ENCODE measurements at regions not wholly inside any gene's neighbourhood (a gene's known extent, or its start where the extent isn't known, plus 50 kb on each side); places are given as distances from the start of the nearest gene placed in this dataset.

- DNase-seq (ENCODE audit: low read depth) = no peak
These were observed 723.1 kb downstream of the TMEM182 start for GRCh38 chr2:103484906-103485305.

DNA sequence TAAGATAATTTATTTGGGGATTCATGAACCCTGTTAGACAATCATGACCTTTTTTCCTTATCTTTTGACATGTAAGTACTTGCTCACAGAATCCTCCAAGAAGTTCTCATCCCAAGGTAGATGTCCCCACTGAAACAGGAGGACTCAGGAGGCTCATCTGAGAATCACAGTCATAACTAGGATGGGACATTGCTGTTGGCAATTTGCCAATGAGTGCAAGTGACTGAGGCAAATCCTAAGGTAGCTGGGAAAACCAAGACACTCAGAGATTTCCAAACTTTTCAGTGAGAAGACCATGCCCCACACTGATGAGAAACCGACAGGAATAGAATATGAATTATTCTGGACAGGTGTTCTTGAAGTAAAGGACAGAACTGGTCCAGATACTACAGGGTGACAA, 735.0 kb downstream of the TMEM182 start:
- DNase-seq (ENCODE audit: low read depth) = no peak

DNA sequence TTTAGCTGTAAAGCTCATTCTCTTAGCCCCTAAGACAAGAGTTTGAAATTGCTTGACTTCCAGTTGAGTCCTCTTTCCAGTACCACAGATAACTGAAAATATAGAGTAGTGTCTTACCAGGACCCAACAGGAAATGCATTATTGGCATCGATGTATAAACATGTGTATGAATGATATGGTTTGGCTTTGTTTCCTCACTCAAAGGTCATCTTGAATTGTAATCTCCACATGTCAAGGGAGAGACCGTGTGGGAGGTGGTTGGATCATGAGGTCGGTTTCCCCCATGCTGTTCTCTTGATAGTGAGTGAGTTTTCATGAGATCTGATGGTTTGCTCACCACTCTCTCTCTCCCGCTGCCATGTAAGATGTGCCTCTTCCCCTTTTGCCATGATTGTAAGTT, 745.0 kb downstream of the TMEM182 start:
- no peak for DNase-seq (ENCODE audit: low read depth)

DNA sequence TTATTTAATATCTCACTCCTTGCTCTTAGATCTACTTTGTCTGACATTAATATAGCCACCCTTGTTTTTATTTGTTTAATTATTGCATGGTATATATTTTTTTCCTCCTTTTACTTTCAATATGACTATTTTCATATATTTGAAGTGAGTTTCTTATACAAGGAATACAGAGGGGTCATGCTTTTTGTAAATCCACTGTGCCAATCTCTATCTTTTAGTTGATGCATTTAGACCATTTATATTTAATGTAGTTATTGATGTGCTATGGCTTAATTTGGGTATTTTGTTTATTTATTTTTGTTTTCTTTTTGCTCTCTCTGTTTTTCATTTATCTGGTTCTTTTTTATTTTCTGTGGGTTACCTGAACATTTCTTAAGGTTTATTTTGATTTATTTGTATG, 750.6 kb downstream of the TMEM182 start:
- no peak for DNase-seq (ENCODE audit: low read depth)

- no peak for DNase-seq (ENCODE audit: low read depth)
These were observed 758.7 kb downstream of the TMEM182 start for GRCh38 chr2:103520547-103520946.

DNA sequence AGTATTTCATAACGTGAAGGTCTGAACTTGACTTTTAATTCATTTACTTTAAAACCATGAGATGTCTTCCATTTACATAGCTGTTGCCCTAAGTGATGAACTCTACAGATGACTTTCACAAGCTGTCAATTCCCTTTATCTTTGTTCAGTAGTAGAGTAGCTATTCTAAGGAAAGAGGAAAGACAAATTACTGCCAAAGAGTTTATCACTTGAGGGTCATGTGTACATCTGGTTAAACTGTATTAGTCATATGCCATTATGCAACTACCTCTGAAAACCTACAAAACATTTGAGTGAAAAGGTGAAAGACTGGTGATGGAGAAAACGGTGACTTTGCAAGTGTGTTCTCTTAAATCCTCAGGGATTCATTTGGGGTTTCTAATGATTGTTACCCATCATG, 763.9 kb downstream of the TMEM182 start:
- DNase-seq (ENCODE audit: low read depth) = no peak

DNA sequence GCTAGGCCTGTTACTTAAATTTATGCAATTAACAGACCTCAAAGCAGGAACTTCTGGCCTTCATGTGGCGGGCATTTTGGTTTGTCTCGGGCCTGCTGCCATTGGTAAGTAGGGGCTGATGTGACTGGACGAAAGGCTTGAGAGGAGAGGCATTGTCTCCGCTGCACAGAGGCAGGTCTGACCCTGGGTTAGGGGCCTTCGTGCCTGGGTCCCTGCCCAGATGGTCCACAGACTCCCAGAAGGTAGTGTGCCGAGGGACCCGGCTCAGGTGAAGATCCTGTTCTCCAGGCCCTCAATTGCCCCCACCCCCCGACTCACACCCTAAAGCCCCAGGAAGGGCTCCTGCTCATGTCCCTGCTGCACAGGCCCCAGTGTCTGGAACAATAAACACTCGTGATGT, 764.9 kb downstream of the TMEM182 start:
- DNase-seq (ENCODE audit: low read depth) = no peak

DNA sequence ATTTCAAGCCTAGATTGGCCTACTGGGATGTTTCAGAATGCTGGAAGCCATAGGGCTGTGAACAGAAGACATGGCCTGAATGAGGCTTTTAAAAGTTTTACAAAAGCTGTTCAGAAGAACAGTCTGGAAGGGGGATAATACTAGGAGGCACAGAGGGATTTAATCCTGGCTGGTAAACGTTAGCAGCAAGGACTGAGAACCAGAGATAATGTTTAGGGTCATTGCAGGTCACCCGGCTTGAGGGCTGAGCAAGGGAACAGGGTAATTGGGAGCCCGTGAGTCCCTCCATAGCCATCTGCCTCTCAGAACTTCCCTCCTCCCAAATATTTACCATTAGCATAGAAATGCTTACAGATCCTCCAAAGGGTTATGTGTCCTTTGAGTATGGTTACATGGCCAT, 765.4 kb downstream of the TMEM182 start:
- no peak for DNase-seq (ENCODE audit: low read depth)

DNA sequence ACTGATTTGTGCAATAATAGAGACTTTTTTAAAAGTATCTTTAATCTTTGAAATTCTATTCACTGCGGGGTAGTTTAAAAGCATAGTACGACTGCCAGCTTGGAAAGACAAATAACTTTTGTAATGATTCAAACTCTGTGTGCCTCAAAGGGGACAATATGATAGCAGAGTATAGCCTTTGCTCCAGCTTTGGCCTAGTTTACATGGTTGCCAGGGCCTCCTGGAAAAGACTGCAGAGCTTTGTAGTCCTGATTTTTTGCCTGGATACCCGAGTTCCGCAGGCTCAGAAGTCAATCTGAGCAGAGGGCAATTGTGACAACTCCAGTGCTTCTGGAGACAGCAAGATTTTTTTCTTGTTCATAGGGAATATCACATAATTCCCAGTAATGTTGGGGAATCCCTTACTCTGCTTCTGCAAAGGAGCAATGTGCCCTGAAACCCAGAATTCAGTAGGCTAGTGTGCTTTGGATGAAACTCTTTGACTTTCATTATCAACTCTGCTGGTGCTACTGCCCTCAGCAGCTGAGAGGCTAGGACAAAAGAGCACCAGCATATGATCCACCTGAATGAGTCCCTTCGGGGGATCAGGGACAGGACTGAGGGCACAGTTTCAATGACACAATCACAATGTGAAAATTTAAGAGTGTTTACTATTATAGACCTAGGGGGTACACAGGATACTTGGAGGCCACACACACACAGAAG, 768.1 kb downstream of the TMEM182 start:
- DNase-seq (ENCODE audit: low read depth) = no peak

- no peak for DNase-seq (ENCODE audit: low read depth)
These were observed 790.9 kb downstream of the TMEM182 start for GRCh38 chr2:103552775-103553174.

DNA sequence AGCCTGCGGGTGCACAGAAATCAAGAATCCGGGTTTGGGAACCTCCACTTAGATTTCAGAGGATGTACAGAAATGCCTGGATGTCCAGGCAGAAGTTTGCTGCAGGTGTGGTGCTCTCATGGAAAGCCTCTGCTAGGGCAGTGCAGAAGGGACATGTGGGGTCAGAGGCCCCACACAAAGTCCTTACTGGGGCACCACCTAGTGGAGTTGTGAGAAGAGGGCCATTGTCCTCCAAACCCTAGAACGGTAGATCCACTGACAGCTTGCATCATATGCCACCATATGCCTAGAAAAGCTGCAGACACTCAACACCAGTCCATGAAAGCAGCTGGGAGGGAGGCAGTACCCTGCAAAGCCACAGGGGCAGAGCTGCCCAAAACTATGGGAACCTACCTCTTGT, 833.0 kb downstream of the TMEM182 start:
- DNase-seq (ENCODE audit: low read depth) = no peak

DNA sequence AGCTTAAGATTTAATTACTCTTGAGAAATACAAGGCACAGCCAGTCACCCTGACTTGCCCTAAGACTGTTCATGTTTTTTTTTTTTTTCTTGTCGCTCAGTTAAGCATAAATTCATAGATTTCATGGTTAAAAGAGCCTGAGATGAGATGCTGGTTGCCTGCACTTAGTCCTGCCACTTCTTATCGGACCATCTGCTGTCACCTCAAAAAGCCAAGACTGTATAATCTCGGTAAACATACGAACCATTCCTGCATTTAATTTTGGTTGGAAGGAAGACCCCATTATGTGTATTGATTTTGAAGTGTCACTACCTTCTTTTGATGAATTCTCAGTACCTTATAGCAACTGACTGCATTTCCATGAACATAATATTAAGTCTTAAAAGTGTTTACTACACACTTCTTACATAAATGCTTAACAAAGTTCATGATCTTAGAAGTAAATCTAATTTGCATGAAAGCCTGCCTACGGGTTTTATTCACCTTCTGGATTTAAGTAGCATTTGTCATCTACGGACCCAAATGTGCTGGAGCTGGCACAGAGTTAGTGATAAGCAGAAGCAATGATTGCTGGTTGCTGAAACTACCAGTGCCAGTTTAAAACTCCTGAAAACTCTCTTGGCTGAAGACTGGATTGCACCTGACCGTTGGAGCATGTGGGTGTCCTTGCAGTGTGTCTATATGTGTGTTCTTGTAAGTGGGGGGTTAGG, 843.4 kb downstream of the TMEM182 start:
- no peak for DNase-seq (ENCODE audit: low read depth)

GRCh38 chr2:103615611-103616105, 853.8 kb downstream of the TMEM182 start:
- DNase-seq (ENCODE audit: low read depth) = no peak

- DNase-seq (ENCODE audit: low read depth) = no peak
These were observed 855.1 kb downstream of the TMEM182 start for GRCh38 chr2:103616891-103617290.

- DNase-seq (ENCODE audit: low read depth) = no peak
These were observed 856.3 kb downstream of the TMEM182 start for GRCh38 chr2:103618112-103618511.

- DNase-seq (ENCODE audit: low read depth) = no peak
These were observed 865.5 kb downstream of the TMEM182 start for GRCh38 chr2:103627301-103627700.

DNA sequence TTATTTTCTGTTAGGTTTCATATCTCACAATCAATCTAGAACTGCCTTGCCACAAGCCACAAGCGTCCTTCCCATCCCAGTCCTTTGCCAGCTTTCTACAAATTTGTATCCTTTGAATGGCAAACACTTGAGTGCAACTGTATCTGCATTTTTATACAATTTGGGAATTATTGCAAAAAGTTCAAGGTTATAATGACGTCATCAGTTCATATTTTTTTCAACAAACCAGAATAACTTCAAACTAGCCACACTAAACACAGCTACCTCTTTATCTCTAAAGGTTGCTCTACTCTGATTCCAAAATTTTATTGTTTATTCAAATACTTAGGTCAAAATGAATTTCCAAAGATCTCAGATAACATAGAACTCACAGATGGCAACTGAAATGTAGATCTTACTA, 877.1 kb downstream of the TMEM182 start:
- DNase-seq (ENCODE audit: low read depth) = no peak

DNA sequence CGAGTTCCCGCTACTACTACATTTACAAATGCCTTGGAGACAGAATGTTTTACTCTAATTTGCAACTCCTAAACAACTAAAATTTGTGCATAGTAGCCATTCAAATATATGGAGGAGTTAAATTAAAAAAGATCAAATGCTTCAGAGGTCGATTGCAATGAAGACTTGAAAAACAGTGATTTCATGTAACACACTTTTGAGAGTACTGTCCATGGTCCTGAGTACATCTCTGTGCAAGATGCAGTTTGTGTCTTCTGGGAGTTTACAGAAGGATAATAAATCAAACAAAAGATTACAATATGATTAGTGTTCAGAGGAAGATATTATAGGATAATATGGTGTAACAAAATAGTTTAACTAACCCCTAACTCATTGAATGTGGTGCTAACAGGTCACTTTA, 894.7 kb downstream of the TMEM182 start:
- no peak for DNase-seq (ENCODE audit: low read depth)

DNA sequence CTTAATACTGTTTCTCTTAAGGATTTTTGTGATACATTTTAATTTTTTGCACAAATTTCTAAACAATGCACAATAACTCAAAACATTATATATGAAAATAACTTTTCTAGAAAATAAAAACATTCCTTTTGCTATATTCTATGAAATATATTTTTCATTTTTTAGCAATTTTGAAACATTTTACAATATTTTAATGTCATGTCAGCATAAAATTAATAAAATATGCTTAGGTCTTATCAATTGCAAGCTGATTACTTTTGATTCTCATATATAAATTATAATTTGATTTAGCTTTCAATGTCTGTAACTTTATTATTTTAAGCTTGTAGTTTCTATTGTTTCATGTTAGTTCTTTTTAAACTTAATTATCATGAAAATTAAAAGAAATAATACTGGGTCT, 898.7 kb downstream of the TMEM182 start:
- DNase-seq (ENCODE audit: low read depth) = no peak

- DNase-seq (ENCODE audit: low read depth) = no peak
These were observed 899.1 kb downstream of the TMEM182 start for GRCh38 chr2:103660947-103661346.

- DNase-seq (ENCODE audit: low read depth) = no peak
These were observed 902.9 kb downstream of the TMEM182 start for GRCh38 chr2:103664690-103665089.

DNA sequence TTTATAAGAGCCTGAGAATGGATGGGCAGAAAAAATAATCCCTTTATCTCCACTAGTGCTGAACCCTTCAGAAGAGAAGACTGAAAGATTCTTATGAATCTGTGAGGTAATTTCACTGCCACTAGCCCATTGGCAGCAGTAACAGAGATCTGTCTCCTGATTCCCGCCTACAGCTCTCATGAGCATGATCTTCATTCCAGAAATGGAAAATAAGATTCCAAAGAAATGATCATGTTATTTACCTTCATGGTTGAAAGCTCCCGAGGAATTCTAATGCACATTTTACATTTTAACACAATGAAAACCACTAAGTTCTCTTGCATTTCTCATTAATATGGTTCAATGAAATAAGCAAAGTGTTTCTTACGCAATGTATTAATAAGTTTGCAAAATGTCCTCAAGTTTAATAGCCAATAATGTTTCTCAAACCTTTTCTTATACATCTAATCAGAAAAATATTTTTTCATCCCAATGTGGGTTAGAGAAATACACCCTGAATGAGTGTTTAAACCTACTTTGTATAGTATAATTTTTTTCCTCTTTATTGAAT, 905.6 kb downstream of the TMEM182 start:
- DNase-seq (ENCODE audit: low read depth) = no peak

DNA sequence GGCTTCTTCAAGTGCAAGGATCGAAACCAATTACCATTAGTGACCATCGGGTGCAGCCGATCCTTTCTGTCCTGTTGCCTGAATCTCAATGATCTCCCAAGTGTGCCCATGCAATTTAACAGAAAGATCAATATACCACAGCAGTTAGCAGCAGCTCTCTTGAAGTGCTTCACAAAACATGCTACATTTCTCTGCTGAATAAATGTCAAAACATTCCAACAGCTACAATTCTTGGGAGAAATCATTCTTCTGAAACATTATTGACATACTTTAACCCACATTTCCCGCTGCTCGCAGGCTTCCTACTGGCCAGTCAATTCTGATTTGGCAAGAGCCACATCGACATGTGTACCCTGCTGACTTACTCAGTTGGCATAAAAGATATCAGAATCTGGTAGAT, 907.7 kb downstream of the TMEM182 start:
- DNase-seq (ENCODE audit: low read depth) = no peak
